ENCODE measurements at regions not wholly inside any gene's neighbourhood (a gene's known extent, or its start where the extent isn't known, plus 50 kb on each side); places are given as distances from the start of the nearest gene placed in this dataset.

GRCh38 chr3:98954242-98954641 lies 52.7 kb upstream of the DCBLD2 start:
- no peak overlapping the region for H3K4me3 ChIP-seq (ENCODE audit: low read depth, low read length)
- TF ChIP-seq CTCF (IDR thresholded peaks at IDR 0.05; ENCODE audit: insufficient read depth, low read depth, low read length, missing control alignments), result no peak
- DNase-seq (ENCODE audit: low read depth), result no peak

DNA sequence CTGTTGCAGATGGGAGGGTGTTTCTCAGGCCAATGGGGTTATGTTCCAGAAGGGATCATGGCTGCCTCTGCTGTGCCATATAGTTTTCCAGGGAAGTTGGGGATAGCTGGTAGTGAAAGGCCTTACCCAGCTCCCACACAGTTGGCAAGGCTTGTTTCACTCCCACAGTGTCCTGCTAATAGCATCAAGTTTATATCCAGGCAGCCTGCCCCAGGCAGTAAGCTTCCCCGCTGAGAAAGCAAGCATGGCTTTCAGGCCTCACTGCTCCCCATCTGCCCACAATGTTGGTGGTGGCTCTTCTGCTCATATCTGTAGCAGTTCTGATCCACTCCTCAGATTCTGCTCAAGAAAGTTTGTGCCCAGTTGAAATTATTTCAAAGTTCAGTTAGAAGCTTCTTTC lies 50.9 kb upstream of the DCBLD2 start:
- H3K4me3 ChIP-seq (ENCODE audit: low read depth, low read length), result no peak overlapping the region
- TF ChIP-seq CTCF (IDR thresholded peaks at IDR 0.05; ENCODE audit: insufficient read depth, low read depth, low read length, missing control alignments), result no peak
- DNase-seq (ENCODE audit: low read depth), result no peak

All from GM12865 (cell line).